ENCODE measurements at regions not wholly inside any gene's neighbourhood (a gene's known extent, or its start where the extent isn't known, plus 50 kb on each side); places are given as distances from the start of the nearest gene placed in this dataset.

DNA sequence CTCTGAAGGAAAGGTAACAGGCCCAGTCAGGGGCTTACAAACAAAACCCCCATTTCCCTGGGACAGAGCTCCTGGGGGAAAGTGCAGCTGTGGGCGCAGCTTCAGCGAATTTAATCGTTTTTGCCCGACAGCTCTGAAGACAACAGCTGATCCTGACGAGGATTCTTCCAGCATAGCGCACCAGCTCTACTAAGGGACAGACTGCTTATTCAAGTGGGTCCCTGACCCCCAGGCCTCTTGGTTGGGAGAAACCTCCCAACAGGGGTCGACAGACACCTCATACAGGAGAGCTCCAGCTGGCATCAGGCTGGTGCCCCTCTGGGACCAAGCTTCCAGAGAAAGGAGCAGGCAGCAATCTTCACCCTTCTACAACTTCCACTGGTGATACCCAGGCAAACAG lies 486.7 kb downstream of the PRR32 start:
- POLR2A ChIA-PET (ENCODE audit: unreplicated experiment), result no interaction called here
- Histone ChIP-seq H4K20me1 (ENCODE audit: insufficient read depth) (no peaks in the 10 kb centered on the region), H3K27ac (no peak overlapping the region), H3K9me2 (ENCODE audit: insufficient read depth) (no peaks in the 10 kb centered on the region), H3K4me3 (no peak overlapping the region), H2AFZ (no peak overlapping the region), H3F3A (ENCODE audit: insufficient read depth, low read depth) (no peaks in the 10 kb centered on the region), H3K9me3 (ENCODE audit: insufficient read depth, low read depth) (no peaks in the 10 kb centered on the region), H3K36me3 (ENCODE audit: low read depth) (no peaks in the 10 kb centered on the region), H3K27me3 (ENCODE audit: insufficient read depth, low read depth) (no peaks in the 10 kb centered on the region), H3K4me1 (replicated peaks; ENCODE audit: insufficient read depth) (no peaks in the 10 kb centered on the region), H3K4me2 (no peak overlapping the region), H3K79me2 (ENCODE audit: low read depth) (no peaks in the 10 kb centered on the region)
- no peak for TF ChIP-seq EZH2 (IDR thresholded peaks at IDR 0.05; ENCODE audit: low read depth)
- TF ChIP-seq, protein P1, sequence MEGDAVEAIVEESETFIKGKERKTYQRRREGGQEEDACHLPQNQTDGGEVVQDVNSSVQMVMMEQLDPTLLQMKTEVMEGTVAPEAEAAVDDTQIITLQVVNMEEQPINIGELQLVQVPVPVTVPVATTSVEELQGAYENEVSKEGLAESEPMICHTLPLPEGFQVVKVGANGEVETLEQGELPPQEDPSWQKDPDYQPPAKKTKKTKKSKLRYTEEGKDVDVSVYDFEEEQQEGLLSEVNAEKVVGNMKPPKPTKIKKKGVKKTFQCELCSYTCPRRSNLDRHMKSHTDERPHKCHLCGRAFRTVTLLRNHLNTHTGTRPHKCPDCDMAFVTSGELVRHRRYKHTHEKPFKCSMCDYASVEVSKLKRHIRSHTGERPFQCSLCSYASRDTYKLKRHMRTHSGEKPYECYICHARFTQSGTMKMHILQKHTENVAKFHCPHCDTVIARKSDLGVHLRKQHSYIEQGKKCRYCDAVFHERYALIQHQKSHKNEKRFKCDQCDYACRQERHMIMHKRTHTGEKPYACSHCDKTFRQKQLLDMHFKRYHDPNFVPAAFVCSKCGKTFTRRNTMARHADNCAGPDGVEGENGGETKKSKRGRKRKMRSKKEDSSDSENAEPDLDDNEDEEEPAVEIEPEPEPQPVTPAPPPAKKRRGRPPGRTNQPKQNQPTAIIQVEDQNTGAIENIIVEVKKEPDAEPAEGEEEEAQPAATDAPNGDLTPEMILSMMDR (conservative IDR thresholded peaks at IDR 0.05), result no peak
- no peak for DNase-seq
- no TSS peak for BruUV-seq (replicated peaks)
- intact Hi-C loops (cut with micrococcal nuclease; ENCODE audit: unreplicated experiment), result no loop called here
- CTCF ChIA-PET, result no interaction called here

DNA sequence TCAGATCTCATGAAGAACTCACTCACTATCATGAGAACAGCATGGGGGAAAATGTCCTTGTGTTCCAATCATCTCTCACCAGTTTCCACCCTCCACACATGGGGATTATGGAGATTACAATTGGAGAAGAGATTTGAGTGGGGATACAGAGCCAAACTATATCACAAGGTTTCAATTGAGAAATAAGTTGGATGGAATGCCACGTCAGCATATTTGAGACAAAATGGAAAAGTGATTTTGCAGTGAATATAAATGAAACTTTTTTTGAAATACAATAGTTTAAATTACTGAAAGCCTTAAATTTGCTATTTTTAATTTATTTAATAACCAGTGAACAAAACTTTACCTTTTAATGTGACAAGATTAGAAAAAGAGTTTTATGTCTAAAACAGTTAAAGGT lies 494.1 kb downstream of the PRR32 start:
- POLR2A ChIA-PET (ENCODE audit: unreplicated experiment), result no interaction called here
- TF ChIP-seq, protein P1 (conservative IDR thresholded peaks at IDR 0.05), result no peak
- TF ChIP-seq EZH2 (IDR thresholded peaks at IDR 0.05; ENCODE audit: low read depth), result no peak
- no peaks in the 10 kb centered on the region for H3K27me3 ChIP-seq (ENCODE audit: insufficient read depth, low read depth)
- no peak overlapping the region for H3K27ac ChIP-seq
- no peaks in the 10 kb centered on the region for H3K9me2 ChIP-seq (ENCODE audit: insufficient read depth)
- BruUV-seq (replicated peaks), result no TSS peak
- H4K20me1 ChIP-seq (ENCODE audit: insufficient read depth), result no peaks in the 10 kb centered on the region
- H3K79me2 ChIP-seq (ENCODE audit: low read depth), result no peaks in the 10 kb centered on the region
- H3F3A ChIP-seq (ENCODE audit: insufficient read depth, low read depth), result no peaks in the 10 kb centered on the region
- H3K9me3 ChIP-seq (ENCODE audit: insufficient read depth, low read depth), result no peaks in the 10 kb centered on the region
- H2AFZ ChIP-seq, result no peak overlapping the region
- CTCF ChIA-PET, result no interaction called here
- no peak for DNase-seq
- no peaks in the 10 kb centered on the region for H3K4me1 ChIP-seq (replicated peaks; ENCODE audit: insufficient read depth)
- no peak overlapping the region for H3K4me3 ChIP-seq
- intact Hi-C loops (cut with micrococcal nuclease; ENCODE audit: unreplicated experiment), result no loop called here
- no peaks in the 10 kb centered on the region for H3K36me3 ChIP-seq (ENCODE audit: low read depth)
- no peak overlapping the region for H3K4me2 ChIP-seq

DNA sequence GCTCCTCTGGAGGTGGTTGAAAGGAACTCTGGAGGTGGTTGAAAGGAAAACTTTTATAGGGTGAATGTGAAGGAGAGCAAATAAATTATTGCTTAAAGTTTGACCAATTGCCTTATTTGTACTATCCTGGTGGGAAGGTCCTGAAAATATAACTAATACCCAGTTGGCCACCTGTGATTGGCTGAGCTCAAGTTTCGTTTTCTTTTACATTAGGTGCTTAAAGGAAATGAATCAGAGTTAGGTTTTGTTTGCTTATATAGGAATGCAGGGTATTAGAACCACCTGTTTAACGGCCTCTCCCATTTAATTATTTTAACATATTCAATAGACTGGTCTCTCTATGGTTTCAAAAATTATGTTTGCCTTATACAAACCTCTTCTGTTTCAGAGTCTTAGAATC lies 497.6 kb downstream of the PRR32 start:
- no peak overlapping the region for H3K27ac ChIP-seq
- CTCF ChIA-PET, result no interaction called here
- no peaks in the 10 kb centered on the region for H3K27me3 ChIP-seq (ENCODE audit: insufficient read depth, low read depth)
- H3K36me3 ChIP-seq (ENCODE audit: low read depth), result no peaks in the 10 kb centered on the region
- intact Hi-C loops (cut with micrococcal nuclease; ENCODE audit: unreplicated experiment), result no loop called here
- no peak overlapping the region for H3K4me3 ChIP-seq
- no peaks in the 10 kb centered on the region for H3F3A ChIP-seq (ENCODE audit: insufficient read depth, low read depth)
- no peak for DNase-seq
- POLR2A ChIA-PET (ENCODE audit: unreplicated experiment), result no interaction called here
- H3K79me2 ChIP-seq (ENCODE audit: low read depth), result no peaks in the 10 kb centered on the region
- no peak overlapping the region for H2AFZ ChIP-seq
- no peaks in the 10 kb centered on the region for H4K20me1 ChIP-seq (ENCODE audit: insufficient read depth)
- BruUV-seq (replicated peaks), result no TSS peak
- TF ChIP-seq EZH2 (IDR thresholded peaks at IDR 0.05; ENCODE audit: low read depth), result no peak
- TF ChIP-seq, protein P1 (conservative IDR thresholded peaks at IDR 0.05), result no peak
- H3K4me2 ChIP-seq, result no peak overlapping the region
- no peaks in the 10 kb centered on the region for H3K9me3 ChIP-seq (ENCODE audit: insufficient read depth, low read depth)
- H3K4me1 ChIP-seq (replicated peaks; ENCODE audit: insufficient read depth), result no peaks in the 10 kb centered on the region
- 0 out of 2 replicates have a peak, but pooled peaks cover 3% of the 10 kb centered on the region for H3K9me2 ChIP-seq (ENCODE audit: insufficient read depth)
